Middle frontal gyrus (tissue), 1 donor: ENCODE measurements at regions not wholly inside any gene's neighbourhood (a gene's known extent, or its start where the extent isn't known, plus 50 kb on each side); places are given as distances from the start of the nearest gene placed in this dataset.
"Not testable (repeated sequence)": the region's sequence is repeated elsewhere in the genome, so short reads cannot be mapped to it uniquely, and the experiment has no call there.

Experiments
- DNase-seq: peaks from one replicate; pipeline ENCODE4 v3.0.0-alpha.2; 2015; ENCODE audit warnings: low spot score; ENCODE audit errors: extremely low spot score

DNA sequence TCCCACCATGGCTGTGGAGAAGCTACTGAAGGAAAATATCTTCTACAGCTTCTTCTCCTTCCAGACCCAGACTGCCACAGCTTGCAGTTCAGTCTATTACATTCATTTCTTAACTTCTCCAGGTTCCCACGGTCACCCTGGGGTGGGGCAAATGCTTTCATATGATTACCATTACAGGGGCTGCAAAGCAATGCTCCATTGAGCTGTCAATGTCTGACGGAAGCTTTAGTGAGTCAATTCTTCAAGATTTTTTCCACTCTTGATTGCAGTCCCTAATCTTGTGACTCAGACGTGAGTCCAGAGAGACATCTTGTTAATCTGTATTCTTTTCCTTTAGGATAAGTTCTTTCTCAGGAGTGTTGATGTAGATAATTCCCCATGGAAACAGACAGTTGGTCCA lies 233.4 kb upstream of the DDI1 start:
- DNase-seq = no peak

DNA sequence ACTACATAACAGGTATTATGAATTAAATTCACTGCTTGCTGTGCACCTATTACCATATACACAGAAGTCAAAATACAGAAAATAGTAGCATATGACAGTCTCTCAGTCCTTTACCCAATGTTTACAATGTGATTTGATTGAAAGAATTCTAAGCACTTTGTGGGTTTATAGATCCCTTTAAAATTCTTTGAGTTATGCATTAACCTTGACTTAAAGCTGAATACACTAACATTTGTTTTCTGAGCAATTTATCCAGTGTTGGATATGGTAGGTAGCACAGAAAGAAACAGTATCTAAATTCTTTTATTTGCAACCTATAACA lies 230.8 kb upstream of the DDI1 start:
- DNase-seq = no peak

DNA sequence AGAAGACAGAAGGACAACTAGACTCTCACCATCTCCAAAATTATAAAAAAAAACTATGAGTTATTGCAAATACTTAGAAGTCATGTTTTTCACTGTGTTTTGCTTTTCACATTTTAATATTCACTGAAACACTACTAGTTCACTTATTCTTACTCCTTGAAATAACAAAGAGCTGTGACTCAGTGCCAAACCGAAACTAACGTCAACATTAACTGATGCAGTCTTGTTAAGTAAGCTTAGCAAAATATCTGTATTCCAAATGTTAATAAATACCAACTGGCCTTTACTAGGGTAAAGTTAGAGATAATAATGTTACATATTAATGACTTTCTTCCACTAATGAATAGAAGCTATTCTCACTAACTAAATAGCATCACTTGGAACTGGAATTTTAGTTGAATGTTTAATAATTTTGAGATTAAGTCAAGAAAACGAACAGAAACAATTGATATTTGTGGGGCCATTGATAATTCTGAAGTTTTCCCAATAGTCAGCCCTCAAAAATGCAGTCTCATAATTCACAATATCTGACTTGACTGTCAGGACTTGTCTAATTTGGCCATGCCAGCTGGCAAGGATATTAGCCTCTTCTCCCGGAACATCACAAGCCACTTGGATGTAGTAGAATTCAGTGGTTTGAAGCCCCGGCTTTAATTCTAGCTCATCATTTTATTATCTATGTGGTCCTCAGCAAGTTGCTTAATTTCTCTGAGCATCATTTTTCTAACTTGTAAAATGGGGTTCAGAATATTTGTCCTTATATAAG lies 230.1 kb upstream of the DDI1 start:
- no peak for DNase-seq

DNA sequence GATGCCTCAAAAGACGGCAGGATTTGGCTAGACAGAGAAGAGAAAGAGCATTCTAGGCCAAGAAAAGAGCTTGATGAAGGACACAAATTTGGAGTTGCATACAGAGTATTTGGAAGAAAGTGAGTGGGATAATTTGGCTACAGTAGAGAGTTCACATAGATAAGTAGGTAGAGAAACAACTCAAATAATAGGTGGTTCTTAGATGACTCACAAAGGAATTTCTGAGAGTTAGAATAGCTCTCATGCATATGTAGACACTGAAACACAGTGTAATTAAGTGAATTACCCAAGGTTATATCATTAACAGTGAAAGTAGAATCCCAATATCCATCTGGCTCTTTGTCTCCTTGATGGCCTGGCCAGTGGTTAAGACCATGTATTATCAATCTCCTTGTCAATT lies 228.6 kb upstream of the DDI1 start:
- DNase-seq = no peak

DNA sequence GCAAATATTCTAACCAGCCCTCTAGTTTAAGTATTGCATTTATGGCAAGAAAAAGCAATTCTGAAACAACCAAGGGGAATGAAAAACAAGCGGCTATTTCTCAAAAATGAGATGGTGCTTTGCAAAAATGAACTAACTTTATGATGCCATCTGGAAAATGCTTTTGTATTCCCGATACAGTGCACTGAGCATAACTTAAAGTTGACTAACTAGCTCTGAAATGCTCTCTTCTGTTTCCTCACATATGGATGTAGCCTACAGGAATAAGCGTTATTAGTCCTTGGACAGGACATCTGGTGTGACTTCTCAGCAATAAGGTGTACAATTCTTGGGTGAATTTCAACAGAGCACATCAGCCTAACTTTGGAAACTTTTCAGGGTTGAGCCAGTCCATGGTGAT lies 228.2 kb upstream of the DDI1 start:
- DNase-seq = no peak

DNA sequence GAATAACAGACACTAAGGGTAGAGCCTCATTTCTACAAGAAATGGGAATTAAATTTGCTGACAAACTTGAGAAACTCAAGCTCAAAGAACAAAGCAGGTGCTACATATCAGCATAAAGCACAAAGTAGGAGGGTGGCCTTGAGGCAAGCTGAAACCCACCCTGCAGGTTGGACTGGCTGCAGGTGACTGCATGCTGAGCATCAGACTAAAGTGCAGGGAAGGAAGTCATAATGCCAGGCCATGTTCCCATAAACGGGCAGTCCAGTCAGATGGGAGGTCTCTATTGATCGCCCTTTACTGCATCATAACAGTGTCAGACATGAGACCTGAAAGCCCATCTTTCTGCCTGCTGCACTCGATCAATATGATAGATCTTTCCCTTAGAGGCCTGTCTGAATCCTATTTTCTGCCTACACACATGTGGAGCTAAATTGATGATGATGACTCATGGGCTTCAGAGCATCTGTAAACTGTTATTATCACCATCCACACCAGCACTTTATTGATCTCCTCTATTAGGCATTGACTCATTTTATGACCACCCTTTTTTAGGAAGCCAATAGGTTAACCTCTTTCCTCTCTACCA lies 224.5 kb upstream of the DDI1 start:
- no peak for DNase-seq

DNA sequence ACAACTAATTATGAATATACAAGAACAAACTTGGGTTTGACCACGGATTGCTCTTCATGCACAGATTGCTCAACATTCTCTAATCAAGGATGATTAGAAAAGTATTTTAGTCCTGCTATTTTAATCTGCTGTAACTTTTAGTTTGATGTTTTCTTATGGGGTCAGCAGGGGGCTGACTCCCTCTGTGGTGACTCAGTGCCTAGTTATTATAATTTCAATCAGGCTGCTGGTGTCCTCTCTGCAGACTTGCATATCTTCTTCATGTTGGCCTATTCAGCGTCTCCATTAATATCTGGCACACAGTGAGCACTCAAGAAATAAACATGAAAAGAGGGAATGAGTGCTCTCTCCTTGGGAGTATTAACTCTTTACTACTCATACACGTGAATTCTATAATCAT lies 223.8 kb upstream of the DDI1 start:
- DNase-seq = no peak

DNA sequence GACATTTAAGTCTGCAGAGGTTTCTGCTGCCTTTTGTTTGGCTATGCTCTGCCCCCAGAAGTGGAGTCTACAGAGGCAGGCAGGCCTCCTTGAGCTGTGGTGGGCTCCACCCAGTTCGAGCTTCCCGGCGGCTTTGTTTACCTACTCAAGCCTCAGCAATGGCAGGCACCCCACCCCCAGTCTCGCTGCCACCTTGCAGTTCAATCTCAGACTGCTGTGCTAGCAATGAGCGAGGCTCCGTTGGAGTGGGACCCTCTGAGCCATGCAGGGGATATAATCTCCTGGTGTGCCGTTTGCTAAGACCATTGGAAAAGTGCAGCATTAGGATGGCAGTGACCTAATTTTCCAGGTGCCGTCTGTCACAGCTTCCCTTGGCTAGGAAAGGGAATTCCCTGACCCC lies 216.1 kb upstream of the DDI1 start:
- not testable (repeated sequence) for DNase-seq

DNA sequence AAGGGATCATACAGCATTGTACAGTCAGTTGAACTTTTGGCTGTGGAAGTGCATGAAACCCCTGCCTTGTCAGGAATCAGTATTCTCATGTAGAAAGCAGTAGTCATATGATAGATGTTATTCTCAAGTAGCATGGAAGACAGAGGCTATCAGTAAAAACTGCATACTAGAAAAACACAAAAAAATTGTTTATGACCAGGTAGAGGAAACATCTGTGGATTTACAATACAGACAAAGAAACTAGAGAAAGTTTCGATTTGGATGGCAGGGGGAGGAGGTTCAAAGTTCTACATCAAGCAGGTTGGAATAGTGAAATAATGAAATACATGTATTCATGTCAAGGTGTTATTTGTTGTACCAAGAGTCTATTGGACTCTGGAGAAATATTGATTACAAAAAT lies 212.3 kb upstream of the DDI1 start:
- no peak for DNase-seq

DNA sequence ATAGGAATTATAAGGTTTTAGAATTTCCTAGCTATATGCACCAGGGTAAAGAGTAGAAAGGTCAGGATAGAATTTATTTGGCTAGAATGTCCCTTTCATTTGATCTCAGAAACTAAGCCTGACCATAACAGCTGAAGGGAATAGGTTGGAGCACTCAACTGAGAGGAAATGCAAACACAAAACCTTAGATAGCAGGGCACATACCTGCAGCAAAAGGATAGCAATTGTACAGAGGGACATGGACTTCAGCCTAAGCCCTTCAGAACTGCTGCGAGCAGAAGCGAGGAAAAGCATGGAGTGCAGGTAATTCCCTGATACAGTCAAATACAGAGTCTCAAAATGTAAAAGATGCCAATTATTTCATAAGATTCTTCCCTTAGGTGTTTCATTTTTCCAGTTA lies 211.0 kb upstream of the DDI1 start:
- DNase-seq = no peak

DNA sequence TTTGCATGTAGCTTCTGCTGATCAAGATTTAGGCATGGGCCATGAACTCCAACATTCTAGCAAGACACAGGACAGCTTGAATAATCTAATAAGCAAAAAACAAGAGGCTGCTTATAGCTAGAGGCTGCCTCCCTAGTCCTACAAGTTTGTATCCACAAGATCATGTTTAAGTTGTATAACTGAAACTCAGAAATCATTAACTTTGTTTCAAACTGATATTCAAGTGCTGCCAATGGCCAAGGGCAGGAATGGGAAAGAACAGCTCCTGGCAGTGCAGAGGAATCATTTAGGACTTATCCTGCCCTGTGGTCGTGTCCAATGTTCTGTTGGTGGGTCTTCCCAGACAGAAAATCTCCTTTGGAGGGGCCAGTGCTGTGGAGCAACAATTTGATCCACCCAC lies 209.6 kb upstream of the DDI1 start:
- DNase-seq = no peak

DNA sequence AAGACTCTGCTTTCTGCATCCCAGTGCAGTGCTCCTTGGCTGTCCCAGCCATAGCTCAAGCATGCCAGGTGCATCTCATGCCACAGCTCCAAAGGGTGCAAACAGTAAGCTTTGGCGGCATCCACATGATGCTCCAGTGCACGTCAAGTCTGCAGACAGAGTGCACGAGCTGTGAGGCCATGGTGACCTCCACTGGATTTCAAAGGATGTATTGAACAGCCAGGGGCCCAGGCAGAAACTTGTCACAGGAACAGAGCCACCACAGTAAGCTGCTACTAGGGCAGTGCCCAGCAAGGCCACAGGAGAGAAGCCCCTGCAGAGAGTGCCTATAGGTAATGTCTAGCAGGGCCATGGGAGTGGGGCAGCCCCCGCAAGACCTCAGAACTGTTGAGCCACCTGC lies 206.8 kb upstream of the DDI1 start:
- DNase-seq = no peak

DNA sequence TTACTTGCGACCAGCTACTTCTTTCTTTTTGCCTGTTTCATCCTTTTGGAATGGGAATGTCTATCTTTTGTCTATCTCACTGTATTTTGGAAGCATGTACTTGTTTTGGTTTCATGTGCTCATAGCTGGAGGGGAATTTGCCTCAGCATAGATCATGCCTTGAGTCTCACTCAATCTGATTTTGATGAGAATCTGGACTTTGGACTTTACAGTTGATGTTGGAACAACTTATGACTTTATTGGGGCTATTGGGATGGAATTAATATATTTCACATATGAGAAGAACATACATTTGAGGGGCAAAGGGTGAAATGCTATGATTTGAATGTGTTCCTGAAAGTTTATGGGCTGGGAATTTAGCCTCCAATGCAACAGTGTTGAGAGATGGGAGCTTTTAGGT lies 206.2 kb upstream of the DDI1 start:
- no peak for DNase-seq

DNA sequence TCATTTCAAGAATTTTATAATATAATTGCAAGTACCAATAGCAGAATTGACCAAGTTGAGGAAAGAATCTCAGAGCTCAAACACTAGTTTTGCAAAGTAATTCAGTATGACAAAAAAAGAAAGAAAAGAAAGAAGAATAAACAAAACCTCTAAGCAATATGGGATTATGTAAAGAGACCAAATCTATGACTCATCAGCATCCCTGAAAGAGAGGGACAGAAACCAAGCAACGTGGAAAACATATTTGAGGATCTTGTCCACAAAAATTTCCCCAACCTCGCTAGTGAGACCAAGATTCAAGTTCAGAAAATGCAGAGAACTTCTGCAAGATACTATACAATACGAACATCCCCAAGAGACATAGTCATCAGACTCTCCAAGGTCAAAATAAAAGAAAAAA lies 203.7 kb upstream of the DDI1 start:
- no peak for DNase-seq

DNA sequence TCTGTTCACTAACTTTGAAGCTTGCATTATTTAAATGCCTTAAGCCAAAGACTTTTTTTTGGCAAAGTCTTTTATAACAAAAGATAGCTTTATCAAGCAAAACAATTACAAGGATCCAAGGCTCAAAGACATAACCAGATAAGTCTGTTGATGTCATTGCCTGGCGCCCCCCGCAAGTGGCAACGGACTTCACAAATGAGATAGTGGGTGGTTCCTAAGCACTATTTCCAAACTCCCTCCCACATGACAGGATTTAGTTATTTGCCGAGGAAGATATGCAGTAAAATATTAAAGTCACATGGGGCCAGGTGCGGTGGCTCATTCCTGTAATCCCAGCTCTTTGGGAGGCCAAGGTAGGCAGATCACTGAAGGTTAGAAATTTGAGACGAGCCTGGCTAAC lies 194.2 kb upstream of the DDI1 start:
- no peak for DNase-seq

DNA sequence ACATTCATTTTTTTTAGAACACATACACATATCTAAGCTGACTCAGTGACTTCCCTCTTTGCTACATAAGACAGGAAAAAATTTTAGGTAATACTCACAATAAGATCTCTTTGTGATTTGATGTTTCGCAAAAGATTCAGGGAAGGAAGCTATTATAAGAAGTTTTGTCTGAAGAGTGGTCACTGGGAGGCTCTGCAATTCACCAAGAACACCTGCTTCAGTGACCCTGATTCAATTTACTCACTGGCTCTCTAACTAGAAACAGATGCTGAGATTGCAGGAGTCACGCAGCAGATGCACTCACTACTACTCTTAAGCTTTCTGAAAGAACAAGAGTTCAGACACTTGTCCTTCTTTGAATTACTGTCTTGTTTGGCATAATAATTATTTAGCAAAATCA lies 193.6 kb upstream of the DDI1 start:
- no peak for DNase-seq

DNA sequence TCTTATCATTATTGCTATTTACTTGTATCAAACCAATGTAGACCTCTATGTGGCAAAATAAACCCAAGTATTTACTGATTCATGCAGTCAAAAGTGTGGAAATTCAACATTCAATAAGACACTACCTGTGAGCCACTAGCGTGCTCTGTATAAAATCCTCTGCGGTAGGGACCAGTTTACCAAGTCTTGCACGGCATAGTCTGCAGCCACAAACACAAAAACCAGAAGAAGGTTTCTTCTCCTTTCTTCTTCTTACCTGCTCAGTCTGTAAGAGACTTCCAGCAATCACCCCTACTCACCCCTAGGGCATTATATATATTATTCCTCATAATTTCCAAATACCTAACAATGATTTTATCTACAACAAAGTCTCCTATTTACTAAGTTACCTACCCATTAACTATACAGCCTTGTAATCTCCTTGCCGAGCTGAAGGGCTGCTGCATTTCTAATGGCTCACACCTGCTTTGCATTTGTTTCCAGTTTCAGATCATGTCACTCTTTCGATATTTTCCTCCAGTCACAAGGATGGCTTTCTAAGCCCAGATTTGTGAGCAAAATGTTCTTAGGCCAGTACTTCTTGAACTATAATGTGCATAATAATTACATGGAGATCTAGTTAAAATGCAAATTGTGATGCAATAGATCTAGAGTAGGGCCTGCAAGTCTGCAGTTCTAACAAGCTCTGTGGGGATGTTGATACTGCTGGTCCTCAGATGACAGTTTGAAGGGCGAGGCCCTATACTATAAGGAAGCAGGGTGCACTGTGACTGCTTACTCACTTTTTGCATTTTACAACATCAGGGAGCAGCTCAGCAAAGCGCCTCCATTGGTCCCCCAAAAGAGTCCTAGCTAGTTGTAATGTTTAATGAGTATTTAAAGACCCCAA lies 191.9 kb upstream of the DDI1 start:
- no peak for DNase-seq

DNA sequence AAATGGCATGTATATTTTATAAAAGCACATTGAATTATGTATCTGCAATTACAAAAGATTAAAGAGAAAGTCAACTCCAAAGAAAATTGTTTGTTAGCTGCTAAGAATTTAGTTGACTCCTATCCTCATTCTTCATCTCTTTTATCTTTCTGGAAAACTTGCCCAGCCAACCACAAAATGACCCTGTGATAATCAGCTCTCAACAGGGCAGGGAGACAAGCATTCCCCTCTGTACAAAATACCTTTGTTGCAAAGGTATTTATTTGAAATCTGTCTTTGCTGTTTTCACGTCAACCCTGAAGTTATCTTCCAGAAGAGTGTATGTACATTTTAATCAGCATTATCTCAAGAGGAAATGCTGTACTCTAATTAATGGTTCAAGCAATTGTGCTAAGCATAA lies 191.1 kb upstream of the DDI1 start:
- no peak for DNase-seq

DNA sequence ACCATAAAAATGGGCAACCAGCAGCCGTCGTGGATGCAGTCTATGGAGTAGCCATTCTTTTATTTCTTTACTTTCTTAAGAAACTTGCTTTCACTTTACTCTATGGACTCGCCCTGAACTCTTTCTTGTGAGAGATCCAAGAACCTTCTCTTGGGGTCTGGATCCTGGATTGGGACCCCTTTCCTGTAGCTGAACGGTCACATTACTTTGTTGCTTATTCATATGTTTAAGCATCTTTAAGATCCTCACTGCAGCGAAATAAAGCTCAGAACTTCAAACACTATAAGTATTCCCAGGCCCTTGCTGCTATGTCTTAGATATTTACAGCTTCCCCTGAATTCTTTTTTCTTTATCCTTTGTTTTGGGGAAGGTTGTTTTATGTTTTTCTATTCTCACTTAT lies 187.8 kb upstream of the DDI1 start:
- no peak for DNase-seq

DNA sequence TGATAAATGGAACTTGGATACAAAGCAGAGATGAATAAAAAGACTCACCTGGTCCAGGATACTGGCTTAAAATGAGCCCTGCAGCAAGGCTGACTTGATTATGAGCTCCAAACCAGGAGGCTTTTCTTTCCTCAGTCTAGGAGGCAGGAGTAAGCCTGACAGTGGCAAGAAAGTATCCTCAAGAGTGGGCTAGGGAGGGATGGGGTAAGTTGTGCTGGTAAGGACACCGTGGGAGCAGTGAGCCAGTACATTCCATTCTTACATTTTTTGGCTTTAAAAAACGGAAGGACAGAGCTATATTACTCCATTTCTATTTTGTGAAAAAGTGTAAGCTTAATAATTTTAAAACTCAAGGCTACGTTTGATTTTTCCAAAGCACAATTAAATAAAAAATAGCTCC lies 187.1 kb upstream of the DDI1 start:
- DNase-seq = no peak

DNA sequence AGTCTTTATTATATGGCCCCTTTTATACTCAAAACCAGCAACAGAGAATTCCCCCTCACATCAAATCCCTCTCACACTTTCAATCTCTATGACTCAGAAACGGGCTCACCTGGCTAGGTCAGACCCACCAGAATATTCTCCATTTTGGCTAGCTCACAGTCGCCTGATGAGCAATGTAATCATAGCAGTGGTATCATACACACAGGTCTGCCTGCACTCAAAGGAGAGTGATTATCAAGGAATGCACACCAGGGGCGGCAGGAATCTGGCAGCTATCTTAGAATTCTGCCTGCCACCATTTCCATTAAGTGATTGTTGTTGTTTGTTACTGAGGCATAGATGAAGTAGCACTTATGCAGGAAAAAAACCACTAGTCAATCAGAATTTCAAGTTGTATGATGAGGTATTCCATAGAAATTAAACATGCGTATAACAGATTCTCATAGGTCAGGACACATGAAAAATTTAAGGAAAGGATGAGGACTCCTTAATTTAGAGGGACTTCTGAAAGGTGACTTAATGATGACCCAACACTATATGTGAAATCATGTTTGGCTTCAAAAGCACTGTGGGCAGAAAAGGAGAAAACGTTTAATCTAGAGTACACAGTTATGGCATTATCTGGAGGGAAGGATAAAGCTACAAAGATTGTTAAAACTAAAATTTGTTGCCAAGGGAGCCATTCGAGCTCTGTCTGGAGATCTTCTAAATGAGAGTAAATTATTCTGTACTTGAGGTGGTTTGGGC lies 185.8 kb upstream of the DDI1 start:
- DNase-seq = no peak

DNA sequence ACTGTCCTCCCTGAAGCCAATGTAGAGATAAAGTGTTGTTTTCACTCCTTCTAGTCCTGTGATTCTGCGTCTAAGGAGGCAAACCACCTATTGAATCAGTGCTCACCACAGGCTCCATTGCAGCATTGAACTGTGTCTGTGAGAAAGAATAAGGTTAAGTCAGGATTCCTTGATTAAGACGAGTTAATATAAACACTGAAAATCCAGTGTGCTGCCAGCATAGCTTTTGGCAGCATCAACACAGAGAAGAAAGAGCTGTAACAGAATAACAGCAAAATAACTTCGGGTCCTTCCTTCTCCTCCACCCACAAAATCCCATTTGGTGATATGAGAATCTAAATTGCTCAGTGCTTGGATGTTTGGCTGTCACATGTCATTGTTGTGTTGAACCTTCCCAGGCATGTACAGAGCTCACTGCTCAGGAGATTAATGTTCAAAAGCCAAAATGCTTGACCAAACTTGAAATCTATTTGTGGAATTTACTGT lies 185.2 kb upstream of the DDI1 start:
- DNase-seq = no peak
